ENCODE measurements at regions not wholly inside any gene's neighbourhood (a gene's known extent, or its start where the extent isn't known, plus 50 kb on each side); places are given as distances from the start of the nearest gene placed in this dataset.

- TF ChIP-seq POLR2A (IDR thresholded peaks at IDR 0.05) (no peak), CTCF (IDR thresholded peaks at IDR 0.05) (no peak)
Observed at GRCh38 chr9:13716601-13717321, 437.3 kb upstream of the MPDZ start.

All from thyroid gland (tissue), 4 donors.